Neuronal stem cell (in vitro differentiated cells): ENCODE measurements at regions not wholly inside any gene's neighbourhood (a gene's known extent, or its start where the extent isn't known, plus 50 kb on each side); places are given as distances from the start of the nearest gene placed in this dataset.

Experiments used
- DNase-seq: peaks from one replicate; pipeline ENCODE4 v3.0.0-alpha.2; 2013; ENCODE audit warnings: low spot score
- H2AFZ ChIP-seq: one replicate; pipeline ENCODE4 v1.6.1; 2013; ENCODE audit warnings: mild to moderate bottlenecking, low read length, inconsistent platforms
- H2AK5ac ChIP-seq: 2 replicates; pipeline ENCODE4 v1.6.1; 2013; ENCODE audit warnings: low read depth, mild to moderate bottlenecking, inconsistent platforms, low read length, moderate library complexity, mixed read lengths
- H2BK120ac ChIP-seq: 2 replicates; pipeline ENCODE4 v1.6.1; 2013; ENCODE audit warnings: low read depth, mild to moderate bottlenecking, inconsistent platforms, low read length, moderate library complexity, mixed read lengths
- H2BK12ac ChIP-seq: one replicate; pipeline ENCODE4 v1.6.1; 2013; ENCODE audit warnings: low read length, inconsistent platforms
- H2BK15ac ChIP-seq: 2 replicates; pipeline ENCODE4 v1.6.1; 2013; ENCODE audit warnings: mild to moderate bottlenecking, low read length, inconsistent platforms, mixed read lengths
- H2BK5ac ChIP-seq: one replicate; pipeline ENCODE4 v1.6.1; 2013; ENCODE audit warnings: inconsistent platforms, mild to moderate bottlenecking, low read length, moderate library complexity
- H3K14ac ChIP-seq: one replicate; pipeline ENCODE4 v1.6.1; 2013; ENCODE audit warnings: low read length, inconsistent platforms
- H3K18ac ChIP-seq: 2 replicates; pipeline ENCODE4 v1.6.1; 2013; ENCODE audit warnings: low read length, inconsistent platforms
- H3K23ac ChIP-seq: 2 replicates; pipeline ENCODE4 v1.6.1; 2013; ENCODE audit warnings: low read depth, mild to moderate bottlenecking, mixed read lengths, low read length, inconsistent platforms; ENCODE audit not compliant: poor library complexity
- H3K27ac ChIP-seq: replicated peaks from 3 replicates; pipeline ENCODE4 v1.5.1; 2013; ENCODE audit warnings: low read length, inconsistent platforms
- H3K27me3 ChIP-seq, 3 experiments: 2 replicates each; pipeline ENCODE4 v1.6.1; 2013; ENCODE audit warnings: low read length in 3 of 3, mild to moderate bottlenecking in 2 of 3, inconsistent platforms in 1 of 3, low read depth in 1 of 3, mixed read lengths in 1 of 3, moderate library complexity in 1 of 3; ENCODE audit not compliant: control insufficient read depth in 3 of 3, insufficient read depth in 3 of 3
- H3K36me3 ChIP-seq, 2 donors: replicated peaks in 1 of 2; 2 replicates each; pipeline ENCODE4 v1.6.1; 2013; ENCODE audit warnings: low read length in 2 of 2; ENCODE audit not compliant: control insufficient read depth in 2 of 2, insufficient read depth in 2 of 2
- H3K4ac ChIP-seq: 2 replicates; pipeline ENCODE4 v1.6.1; 2013; ENCODE audit warnings: inconsistent platforms, mild to moderate bottlenecking, low read length, moderate library complexity
- H3K4me1 ChIP-seq, 2 donors: 1 replicate in 1 of 2; 2 replicates in 1 of 2; pipeline ENCODE4 v1.6.1; 2013; ENCODE audit warnings: low read length in 2 of 2, low read depth in 1 of 2; ENCODE audit not compliant: control insufficient read depth in 2 of 2, insufficient read depth in 1 of 2
- H3K4me2 ChIP-seq: one replicate; pipeline ENCODE4 v1.6.1; 2013; ENCODE audit warnings: mild to moderate bottlenecking, low read length, inconsistent platforms; ENCODE audit not compliant: insufficient read depth, poor library complexity, severe bottlenecking
- H3K4me3 ChIP-seq, 2 donors: 2 replicates each; pipeline ENCODE4 v1.5.1; 2013; ENCODE audit warnings: low read length in 2 of 2, mild to moderate bottlenecking in 2 of 2, inconsistent platforms in 1 of 2, moderate library complexity in 1 of 2
- H3K79me1 ChIP-seq: one replicate; pipeline ENCODE4 v1.6.1; 2013; ENCODE audit warnings: low read depth, mild to moderate bottlenecking, inconsistent platforms, low read length, moderate library complexity
- H3K9ac ChIP-seq: one replicate; pipeline ENCODE4 v1.6.1; 2013; ENCODE audit warnings: mild to moderate bottlenecking, low read depth, low read length, inconsistent platforms; ENCODE audit not compliant: poor library complexity
- H3K9me3 ChIP-seq, 2 donors: replicated peaks in 1 of 2; 2 replicates each; pipeline versions ENCODE3 to v1.6.1; 2013; ENCODE audit warnings: low read length in 2 of 2, mild to moderate bottlenecking in 2 of 2, inconsistent platforms in 1 of 2, low read depth in 1 of 2, mixed read lengths in 1 of 2, moderate library complexity in 1 of 2; ENCODE audit not compliant: control insufficient read depth in 2 of 2, insufficient read depth in 1 of 2
- H4K8ac ChIP-seq: one replicate; pipeline ENCODE4 v1.6.1; 2013; ENCODE audit warnings: low read depth, mild to moderate bottlenecking, inconsistent platforms, low read length, moderate library complexity
- H4K91ac ChIP-seq: one replicate; pipeline ENCODE4 v1.6.1; 2013; ENCODE audit warnings: low read length, low read depth, mild to moderate bottlenecking, inconsistent platforms; ENCODE audit not compliant: poor library complexity
- WGBS, 2 donors: extraction: QIAGEN DNeasy Blood & Tissue Kit; methylation state at CpG; one replicate each; pipeline ENCODE4 v1.1.7; 2013; ENCODE audit warnings: missing lambda C conversion rate in 2 of 2, mixed read lengths in 1 of 2; ENCODE audit not compliant: insufficient read length in 2 of 2, insufficient replicate concordance in 1 of 2; ENCODE audit errors: extremely low coverage in 2 of 2; 5-methylcytosine and 5-hydroxymethylcytosine counted together

- no peak overlapping the region for H2AFZ ChIP-seq
- no peak overlapping the region for H4K91ac ChIP-seq
- no peak overlapping the region for H3K23ac ChIP-seq
- H3K4me2 ChIP-seq = no peak overlapping the region
- H3K9me3 ChIP-seq = peaks cover 0 to 11% of the 10 kb centered on the region in 2 donors
- no peak for DNase-seq
- peaks cover 4 to 15% of the 10 kb centered on the region in 2 donors for H3K4me1 ChIP-seq
- H3K18ac ChIP-seq = no peak overlapping the region
- H3K4me3 ChIP-seq = no peak overlapping the region
- no peaks in the 10 kb centered on the region for H3K36me3 ChIP-seq
- no peak overlapping the region for H4K8ac ChIP-seq
- no peak overlapping the region for H2BK120ac ChIP-seq
- no peak overlapping the region for H3K27ac ChIP-seq
- peaks cover 0 to 4% (median 0%) of the 10 kb centered on the region in 3 experiments for H3K27me3 ChIP-seq
- no peak overlapping the region for H2BK12ac ChIP-seq
- WGBS, 2 donors = no CpG with 5 or more reads among the region's 1 CpG
- H2BK5ac ChIP-seq = no peak overlapping the region
- no peak overlapping the region for H3K9ac ChIP-seq
- no peak overlapping the region for H3K4ac ChIP-seq
- no peak overlapping the region for H2BK15ac ChIP-seq
- H3K79me1 ChIP-seq = no peaks in the 10 kb centered on the region
- no peak overlapping the region for H3K14ac ChIP-seq
- H2AK5ac ChIP-seq = no peak overlapping the region
These were observed 398.9 kb upstream of the SULF2 start for GRCh38 chr20:48184229-48184628.

- H3K18ac ChIP-seq = no peak overlapping the region
- peaks cover 0 to 4% (median 0%) of the 10 kb centered on the region in 3 experiments for H3K27me3 ChIP-seq
- H3K4ac ChIP-seq = no peak overlapping the region
- H2BK15ac ChIP-seq = no peak overlapping the region
- H3K4me1 ChIP-seq = peaks cover 13% of the 10 kb centered on the region in 2 donors
- no peaks in the 10 kb centered on the region for H3K79me1 ChIP-seq
- no peak overlapping the region for H3K4me2 ChIP-seq
- H2AFZ ChIP-seq = no peak overlapping the region
- H2BK5ac ChIP-seq = no peak overlapping the region
- H4K91ac ChIP-seq = no peak overlapping the region
- H2AK5ac ChIP-seq = no peak overlapping the region
- no peak overlapping the region for H3K9ac ChIP-seq
- H2BK120ac ChIP-seq = no peak overlapping the region
- no peak overlapping the region for H3K23ac ChIP-seq
- H3K14ac ChIP-seq = no peak overlapping the region
- no peak overlapping the region for H3K4me3 ChIP-seq
- WGBS, 2 donors = no CpG with 5 or more reads among the region's 6 CpGs
- H4K8ac ChIP-seq = no peak overlapping the region
- H2BK12ac ChIP-seq = no peak overlapping the region
- peaks cover 0 to 5% of the 10 kb centered on the region in 2 donors for H3K9me3 ChIP-seq
- no peak overlapping the region for H3K27ac ChIP-seq
- DNase-seq = no peak
- H3K36me3 ChIP-seq = no peaks in the 10 kb centered on the region
These were observed 396.1 kb upstream of the SULF2 start for GRCh38 chr20:48181261-48181935.

- Histone ChIP-seq H3K4me3 (no peak overlapping the region), H3K4me2 (no peak overlapping the region), H3K14ac (no peak overlapping the region), H3K27me3 (peaks cover 0 to 3% (median 0%) of the 10 kb centered on the region in 3 experiments), H3K23ac (no peak overlapping the region), H3K36me3 (no peaks in the 10 kb centered on the region), H2BK5ac (no peak overlapping the region), H2BK120ac (no peak overlapping the region), H2BK15ac (no peak overlapping the region), H3K4ac (no peak overlapping the region), H3K9ac (no peak overlapping the region), H4K91ac (no peak overlapping the region), H3K79me1 (no peaks in the 10 kb centered on the region), H3K9me3 (peaks cover 0 to 5% of the 10 kb centered on the region in 2 donors), H3K4me1 (peaks cover 8 to 13% of the 10 kb centered on the region in 2 donors), H4K8ac (no peak overlapping the region), H3K27ac (no peak overlapping the region), H3K18ac (no peak overlapping the region), H2AK5ac (no peak overlapping the region), H2BK12ac (no peak overlapping the region), H2AFZ (no peak overlapping the region)
- no peak for DNase-seq
- no CpG with 5 or more reads among the region's 3 CpGs for WGBS, 2 donors
These were observed 395.3 kb upstream of the SULF2 start for GRCh38 chr20:48180618-48181017.

- Histone ChIP-seq H3K79me1 (no peaks in the 10 kb centered on the region), H3K27me3 (no peaks in the 10 kb centered on the region), H3K9ac (no peak overlapping the region), H3K4ac (no peak overlapping the region), H3K23ac (no peak overlapping the region), H2BK5ac (no peak overlapping the region), H4K91ac (no peak overlapping the region), H2AK5ac (no peak overlapping the region), H3K4me1 (peaks cover 8 to 13% of the 10 kb centered on the region in 2 donors), H3K4me2 (no peak overlapping the region), H3K36me3 (no peaks in the 10 kb centered on the region), H2BK12ac (no peak overlapping the region), H2AFZ (no peak overlapping the region), H3K9me3 (peaks cover 0 to 5% of the 10 kb centered on the region in 2 donors), H4K8ac (no peak overlapping the region), H3K4me3 (no peak overlapping the region), H2BK15ac (no peak overlapping the region), H3K27ac (no peak overlapping the region), H3K18ac (no peak overlapping the region), H2BK120ac (no peak overlapping the region), H3K14ac (no peak overlapping the region)
- no peak for DNase-seq
- WGBS, 2 donors = no CpG with 5 or more reads among the region's 3 CpGs
These were observed 394.7 kb upstream of the SULF2 start for GRCh38 chr20:48180024-48180423.
